Brain microvascular endothelial cell (primary cell): ENCODE measurements at regions not wholly inside any gene's neighbourhood (a gene's known extent, or its start where the extent isn't known, plus 50 kb on each side); places are given as distances from the start of the nearest gene placed in this dataset.

Experiments
- DNase-seq: peaks from one replicate; pipeline ENCODE4 v3.0.0-alpha.2; 2020
- H3K27ac ChIP-seq: fragments of 250-450 bp; sonication (Bioruptor Pico); 2 replicates; pipeline ENCODE4 v1.5.1; 2020; ENCODE audit warnings: mild to moderate bottlenecking, moderate library complexity
- H3K27me3 ChIP-seq: fragments of 250-450 bp; sonication (Bioruptor Pico); replicated peaks from 2 replicates; pipeline ENCODE4 v1.5.1; 2020; ENCODE audit warnings: mild to moderate bottlenecking
- H3K36me3 ChIP-seq: fragments of 250-450 bp; sonication (Bioruptor Pico); replicated peaks from 2 replicates; pipeline ENCODE4 v1.5.1; 2020; ENCODE audit warnings: mild to moderate bottlenecking
- H3K4me3 ChIP-seq: 2 replicates; pipeline ENCODE4 v1.5.1; 2011; ENCODE audit warnings: low read depth, mild to moderate bottlenecking, control low read depth, low read length, moderate library complexity
- in situ Hi-C: cut with HindIII; loops from 2 replicates; pipeline ENCODE4 v1.10.0; 2017; ENCODE audit warnings: low sequenced_read_pairs, low pct_ligation_motif_present
- TF ChIP-seq, protein P1 (sequence below): IDR thresholded peaks from 2 replicates; pipeline ENCODE4 v1.5.1; 2011; ENCODE audit warnings: low read depth, mild to moderate bottlenecking, moderate library complexity, low read length, control low read depth, inconsistent platforms; ENCODE audit errors: missing control alignments

DNA sequence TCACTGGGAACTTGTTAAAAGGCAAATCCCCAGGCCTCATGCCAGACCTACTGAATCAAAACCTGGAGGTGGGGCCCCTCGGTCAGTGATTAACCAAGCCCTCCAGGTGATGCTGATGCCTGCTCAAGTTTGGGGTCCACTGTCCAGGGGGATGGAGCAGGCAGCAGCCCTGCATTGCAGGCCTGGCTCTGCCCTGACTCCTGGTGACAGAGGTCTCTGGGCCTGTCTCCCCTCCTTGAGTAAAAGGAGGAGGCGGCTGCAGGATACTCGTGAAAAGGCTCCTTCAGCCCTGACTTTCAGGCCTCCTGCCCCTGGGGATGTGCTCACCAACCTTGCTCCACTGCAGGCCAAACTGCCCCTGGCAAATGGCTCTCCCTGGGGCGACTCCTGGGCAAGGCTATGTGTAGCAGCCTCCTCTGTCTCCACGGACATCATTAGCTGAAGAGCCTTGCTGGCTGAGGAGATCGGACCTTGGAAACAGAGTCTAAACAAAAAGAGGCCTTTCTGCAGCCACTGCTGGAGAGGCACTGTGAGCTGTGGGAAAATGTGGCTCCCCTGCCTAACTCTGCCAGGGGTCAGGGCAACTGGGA lies 134.8 kb upstream of the ALDH1B1 start:
- H3K36me3 ChIP-seq, result no peaks in the 10 kb centered on the region
- TF ChIP-seq, protein P1, sequence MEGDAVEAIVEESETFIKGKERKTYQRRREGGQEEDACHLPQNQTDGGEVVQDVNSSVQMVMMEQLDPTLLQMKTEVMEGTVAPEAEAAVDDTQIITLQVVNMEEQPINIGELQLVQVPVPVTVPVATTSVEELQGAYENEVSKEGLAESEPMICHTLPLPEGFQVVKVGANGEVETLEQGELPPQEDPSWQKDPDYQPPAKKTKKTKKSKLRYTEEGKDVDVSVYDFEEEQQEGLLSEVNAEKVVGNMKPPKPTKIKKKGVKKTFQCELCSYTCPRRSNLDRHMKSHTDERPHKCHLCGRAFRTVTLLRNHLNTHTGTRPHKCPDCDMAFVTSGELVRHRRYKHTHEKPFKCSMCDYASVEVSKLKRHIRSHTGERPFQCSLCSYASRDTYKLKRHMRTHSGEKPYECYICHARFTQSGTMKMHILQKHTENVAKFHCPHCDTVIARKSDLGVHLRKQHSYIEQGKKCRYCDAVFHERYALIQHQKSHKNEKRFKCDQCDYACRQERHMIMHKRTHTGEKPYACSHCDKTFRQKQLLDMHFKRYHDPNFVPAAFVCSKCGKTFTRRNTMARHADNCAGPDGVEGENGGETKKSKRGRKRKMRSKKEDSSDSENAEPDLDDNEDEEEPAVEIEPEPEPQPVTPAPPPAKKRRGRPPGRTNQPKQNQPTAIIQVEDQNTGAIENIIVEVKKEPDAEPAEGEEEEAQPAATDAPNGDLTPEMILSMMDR, result no peak
- H3K27me3 ChIP-seq, result peaks cover 1% of the 10 kb centered on the region
- no peak overlapping the region for H3K27ac ChIP-seq
- DNase-seq, result no peak
- no peak overlapping the region for H3K4me3 ChIP-seq
- in situ Hi-C loops, result no loop called here

DNA sequence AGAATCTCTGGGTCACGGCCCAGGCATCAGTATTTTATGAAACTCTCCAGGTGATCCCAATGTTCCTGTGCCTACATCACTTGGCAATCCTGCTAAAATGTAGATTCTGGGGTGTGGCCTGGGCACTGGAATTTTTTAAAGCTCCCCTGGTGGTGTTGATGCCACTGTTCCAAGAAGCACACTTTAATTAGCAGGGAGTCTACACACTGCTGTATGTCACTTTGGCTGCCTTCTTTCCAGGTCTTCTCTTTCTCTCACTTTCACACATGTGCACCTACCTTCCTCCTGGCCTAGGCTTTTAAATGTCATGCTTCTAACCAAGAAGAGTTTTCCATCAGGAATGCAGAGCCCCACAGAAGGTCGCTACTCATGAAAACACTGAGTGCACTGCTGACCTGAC lies 136.0 kb upstream of the ALDH1B1 start:
- no peak overlapping the region for H3K4me3 ChIP-seq
- TF ChIP-seq, protein P1, result no peak
- no peak overlapping the region for H3K27ac ChIP-seq
- in situ Hi-C loops, result no loop called here
- no peaks in the 10 kb centered on the region for H3K36me3 ChIP-seq
- H3K27me3 ChIP-seq, result no peaks in the 10 kb centered on the region
- DNase-seq, result no peak

DNA sequence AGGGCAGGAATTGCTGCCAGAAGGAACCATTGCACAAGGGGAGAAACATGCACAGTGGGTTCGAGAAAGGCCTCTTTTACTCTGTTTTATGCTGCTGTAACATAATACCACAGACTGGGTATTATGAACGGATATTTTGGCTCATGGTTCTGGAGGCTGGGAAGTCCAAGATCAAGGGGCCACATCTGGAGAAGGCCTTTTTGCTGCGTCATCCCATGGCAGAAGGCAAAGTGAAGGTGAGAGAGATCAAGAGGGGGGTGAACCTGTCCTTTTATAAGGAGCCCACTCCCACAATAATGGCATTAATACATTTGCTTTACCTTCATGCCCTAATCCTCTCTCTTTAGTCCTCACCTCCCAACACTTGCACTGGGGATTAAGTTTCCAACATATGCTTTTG lies 136.9 kb upstream of the ALDH1B1 start:
- Histone ChIP-seq H3K4me3 (no peak overlapping the region), H3K27me3 (no peaks in the 10 kb centered on the region), H3K36me3 (no peaks in the 10 kb centered on the region), H3K27ac (no peak overlapping the region)
- TF ChIP-seq, protein P1, result no peak
- DNase-seq, result no peak
- in situ Hi-C loops, result no loop called here

DNA sequence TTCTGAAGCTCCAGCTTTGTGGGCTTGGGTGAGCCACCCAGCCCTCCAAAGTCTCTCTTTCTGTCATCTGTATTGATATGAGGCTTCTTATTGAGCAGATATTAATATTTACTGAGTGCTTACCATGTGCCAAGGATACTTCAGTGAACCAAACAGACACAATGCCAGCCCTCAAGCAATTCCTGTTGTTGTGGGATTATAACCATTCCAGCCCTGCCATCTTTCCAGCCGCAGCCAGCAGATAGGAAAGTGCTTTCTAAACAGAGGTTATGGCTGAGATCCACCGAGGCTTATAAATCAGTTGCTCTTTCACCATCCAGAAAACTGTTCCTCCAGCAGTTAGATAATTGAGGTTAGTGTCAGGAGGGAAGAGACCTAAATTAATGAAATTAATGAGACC lies 137.7 kb upstream of the ALDH1B1 start:
- DNase-seq, result no peak
- TF ChIP-seq, protein P1, result no peak
- in situ Hi-C loops, result no loop called here
- no peaks in the 10 kb centered on the region for H3K27me3 ChIP-seq
- H3K27ac ChIP-seq, result no peak overlapping the region
- no peak overlapping the region for H3K4me3 ChIP-seq
- no peaks in the 10 kb centered on the region for H3K36me3 ChIP-seq

DNA sequence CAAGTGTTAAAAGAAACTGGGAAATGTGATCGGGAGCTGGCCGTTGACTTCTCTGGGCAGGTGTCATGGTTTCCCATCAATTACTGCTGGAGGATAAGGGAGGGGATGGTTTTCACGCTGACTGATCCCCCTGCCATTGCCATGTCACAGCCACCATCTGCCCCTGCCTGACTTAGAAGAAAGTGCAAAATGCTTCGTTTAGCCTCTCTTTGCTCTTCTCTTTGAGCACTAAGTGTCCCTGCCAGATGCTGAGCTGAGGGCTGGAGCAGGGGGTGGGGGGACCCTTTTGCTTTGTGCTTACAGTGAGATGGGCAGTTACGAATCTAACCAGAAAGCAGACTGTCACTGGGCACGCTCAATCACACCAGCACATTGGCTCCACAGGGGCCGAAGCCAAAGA lies 138.4 kb upstream of the ALDH1B1 start:
- DNase-seq, result no peak
- H3K36me3 ChIP-seq, result no peaks in the 10 kb centered on the region
- TF ChIP-seq, protein P1, result no peak
- in situ Hi-C loops, result no loop called here
- no peaks in the 10 kb centered on the region for H3K27me3 ChIP-seq
- H3K4me3 ChIP-seq, result no peak overlapping the region
- no peak overlapping the region for H3K27ac ChIP-seq

DNA sequence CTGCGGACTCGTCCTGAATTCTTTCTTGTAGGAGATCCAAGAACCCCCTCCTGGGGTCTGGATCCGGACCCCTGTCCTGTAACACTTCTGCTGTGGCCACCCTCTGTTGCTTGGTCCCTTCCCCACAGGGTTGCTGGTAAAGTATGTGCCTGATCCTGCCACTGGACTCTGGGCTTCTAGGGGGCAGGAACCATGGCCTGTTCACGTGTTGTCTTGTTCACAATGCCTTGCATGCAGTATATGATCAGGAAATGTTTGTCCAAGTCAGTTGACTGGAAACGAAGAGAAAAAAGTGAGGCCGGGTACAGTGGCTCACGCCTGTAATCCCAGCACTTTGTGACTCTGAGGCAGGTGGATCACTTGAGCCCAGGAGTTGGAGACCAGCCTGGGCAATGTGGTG lies 139.3 kb upstream of the ALDH1B1 start:
- TF ChIP-seq, protein P1, result no peak
- H3K36me3 ChIP-seq, result no peaks in the 10 kb centered on the region
- no peak overlapping the region for H3K4me3 ChIP-seq
- no peak for DNase-seq
- in situ Hi-C loops, result no loop called here
- H3K27me3 ChIP-seq, result no peaks in the 10 kb centered on the region
- no peak overlapping the region for H3K27ac ChIP-seq
